ENCODE measurements at regions not wholly inside any gene's neighbourhood (a gene's known extent, or its start where the extent isn't known, plus 50 kb on each side); places are given as distances from the start of the nearest gene placed in this dataset.
"Not testable (repeated sequence)": the region's sequence is repeated elsewhere in the genome, so short reads cannot be mapped to it uniquely, and the experiment has no call there.

DNA sequence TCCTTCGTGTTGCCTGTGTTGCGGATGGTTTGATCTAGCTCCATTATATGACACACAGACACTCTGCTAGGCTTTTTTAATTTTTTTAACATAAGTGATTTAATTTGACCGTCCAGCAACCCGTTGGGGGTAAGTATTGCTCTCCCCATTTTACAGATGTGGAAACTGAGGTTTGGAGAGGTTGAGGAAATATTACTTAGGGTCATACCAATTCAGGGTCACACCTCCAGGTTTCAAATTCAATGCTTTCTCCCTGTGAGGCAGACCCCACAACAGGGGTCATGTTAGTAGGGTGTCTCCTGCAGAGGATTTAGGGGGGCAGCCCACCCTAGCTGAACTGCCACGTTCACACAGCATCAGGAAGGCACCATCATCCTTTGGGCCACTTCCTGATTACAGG lies 179.4 kb downstream of the COPRS start:
- no peaks in the 10 kb centered on the region for H3K9me3 Mint-ChIP-seq (ENCODE audit: unreplicated experiment)
- H3K27me3 Mint-ChIP-seq (ENCODE audit: unreplicated experiment): no peaks in the 10 kb centered on the region
- H3K4me1 Mint-ChIP-seq (ENCODE audit: unreplicated experiment): peaks cover 20% of the 10 kb centered on the region
- no peaks in the 10 kb centered on the region for H3K36me3 Mint-ChIP-seq (ENCODE audit: low read depth, unreplicated experiment)
- no peak overlapping the region for H3K27ac Mint-ChIP-seq (ENCODE audit: unreplicated experiment)
- TF ChIP-seq, protein P1, sequence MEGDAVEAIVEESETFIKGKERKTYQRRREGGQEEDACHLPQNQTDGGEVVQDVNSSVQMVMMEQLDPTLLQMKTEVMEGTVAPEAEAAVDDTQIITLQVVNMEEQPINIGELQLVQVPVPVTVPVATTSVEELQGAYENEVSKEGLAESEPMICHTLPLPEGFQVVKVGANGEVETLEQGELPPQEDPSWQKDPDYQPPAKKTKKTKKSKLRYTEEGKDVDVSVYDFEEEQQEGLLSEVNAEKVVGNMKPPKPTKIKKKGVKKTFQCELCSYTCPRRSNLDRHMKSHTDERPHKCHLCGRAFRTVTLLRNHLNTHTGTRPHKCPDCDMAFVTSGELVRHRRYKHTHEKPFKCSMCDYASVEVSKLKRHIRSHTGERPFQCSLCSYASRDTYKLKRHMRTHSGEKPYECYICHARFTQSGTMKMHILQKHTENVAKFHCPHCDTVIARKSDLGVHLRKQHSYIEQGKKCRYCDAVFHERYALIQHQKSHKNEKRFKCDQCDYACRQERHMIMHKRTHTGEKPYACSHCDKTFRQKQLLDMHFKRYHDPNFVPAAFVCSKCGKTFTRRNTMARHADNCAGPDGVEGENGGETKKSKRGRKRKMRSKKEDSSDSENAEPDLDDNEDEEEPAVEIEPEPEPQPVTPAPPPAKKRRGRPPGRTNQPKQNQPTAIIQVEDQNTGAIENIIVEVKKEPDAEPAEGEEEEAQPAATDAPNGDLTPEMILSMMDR (IDR thresholded peaks at IDR 0.05; ENCODE audit: unreplicated experiment): no peak
- H3K4me3 Mint-ChIP-seq (ENCODE audit: unreplicated experiment): no peak overlapping the region
- DNase-seq (ENCODE audit: low spot score): no peak

DNA sequence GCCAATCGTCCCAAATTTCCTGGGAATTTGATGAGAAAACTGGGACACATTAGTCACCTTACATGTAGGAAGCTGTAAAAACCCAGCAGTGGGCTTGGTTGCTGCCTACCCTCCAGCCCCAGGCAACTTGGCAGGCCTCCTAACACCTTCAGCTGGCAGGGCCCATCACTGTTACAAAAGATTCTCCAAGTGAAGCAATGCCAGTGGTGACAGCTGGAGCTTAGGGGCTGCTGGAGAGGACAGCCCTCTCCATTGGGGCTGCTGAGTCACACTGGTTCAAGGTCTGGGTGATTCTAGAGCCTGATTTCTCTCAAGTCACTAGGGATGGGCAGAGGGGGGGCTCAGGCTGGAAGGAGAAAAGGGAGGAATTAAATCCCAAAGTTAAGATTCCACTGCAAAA lies 180.6 kb downstream of the COPRS start:
- Mint-ChIP-seq H3K36me3 (ENCODE audit: low read depth, unreplicated experiment) (no peaks in the 10 kb centered on the region), H3K4me1 (ENCODE audit: unreplicated experiment) (peaks cover 20% of the 10 kb centered on the region), H3K27me3 (ENCODE audit: unreplicated experiment) (no peaks in the 10 kb centered on the region), H3K9me3 (ENCODE audit: unreplicated experiment) (no peaks in the 10 kb centered on the region), H3K4me3 (ENCODE audit: unreplicated experiment) (no peak overlapping the region), H3K27ac (ENCODE audit: unreplicated experiment) (no peak overlapping the region)
- TF ChIP-seq, protein P1 (IDR thresholded peaks at IDR 0.05; ENCODE audit: unreplicated experiment): no peak
- no peak for DNase-seq (ENCODE audit: low spot score)

DNA sequence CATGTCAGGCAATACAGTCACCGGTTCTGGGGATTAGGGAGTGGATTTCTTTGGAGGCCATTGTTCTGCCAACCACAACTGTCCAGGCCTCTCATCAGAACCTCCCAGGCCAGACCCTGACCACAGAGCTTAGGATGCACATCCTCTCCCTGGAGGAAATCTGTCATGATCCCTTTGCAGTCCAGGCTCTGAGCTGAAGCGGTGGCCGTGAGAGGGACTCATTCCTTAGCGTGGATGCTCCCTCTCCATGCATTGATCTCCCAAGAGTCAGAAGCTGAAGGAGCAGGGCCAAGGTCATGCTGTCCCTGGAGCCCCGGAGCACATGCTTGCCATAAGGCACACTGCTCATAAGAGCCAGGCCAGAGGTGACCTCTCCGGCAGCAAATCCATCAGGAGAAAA lies 181.4 kb downstream of the COPRS start:
- no peak overlapping the region for H3K4me3 Mint-ChIP-seq (ENCODE audit: unreplicated experiment)
- H3K27me3 Mint-ChIP-seq (ENCODE audit: unreplicated experiment): no peaks in the 10 kb centered on the region
- H3K27ac Mint-ChIP-seq (ENCODE audit: unreplicated experiment): no peak overlapping the region
- H3K4me1 Mint-ChIP-seq (ENCODE audit: unreplicated experiment): peaks cover 20% of the 10 kb centered on the region
- TF ChIP-seq, protein P1 (IDR thresholded peaks at IDR 0.05; ENCODE audit: unreplicated experiment): no peak
- no peak for DNase-seq (ENCODE audit: low spot score)
- H3K9me3 Mint-ChIP-seq (ENCODE audit: unreplicated experiment): no peaks in the 10 kb centered on the region
- H3K36me3 Mint-ChIP-seq (ENCODE audit: low read depth, unreplicated experiment): no peaks in the 10 kb centered on the region

DNA sequence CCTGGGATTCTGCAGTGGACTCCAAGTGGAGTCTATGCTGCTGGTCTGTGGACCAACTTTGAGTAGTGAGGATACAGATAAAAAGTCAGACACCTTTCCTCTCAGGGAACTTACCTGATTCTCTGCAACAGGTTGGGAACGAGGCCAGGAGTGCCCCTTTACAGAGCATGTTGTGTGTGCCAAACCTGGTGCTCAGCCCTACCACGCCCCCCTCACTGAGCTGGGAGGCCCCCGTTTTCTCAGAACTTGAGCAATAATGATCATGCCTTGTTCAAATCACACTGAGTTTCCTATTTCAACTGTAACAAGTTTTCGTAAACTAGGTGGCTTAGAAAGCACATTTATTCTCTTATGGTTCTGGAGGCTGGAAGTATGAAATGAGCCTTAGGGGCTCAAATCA lies 182.0 kb downstream of the COPRS start:
- no peak for DNase-seq (ENCODE audit: low spot score)

DNA sequence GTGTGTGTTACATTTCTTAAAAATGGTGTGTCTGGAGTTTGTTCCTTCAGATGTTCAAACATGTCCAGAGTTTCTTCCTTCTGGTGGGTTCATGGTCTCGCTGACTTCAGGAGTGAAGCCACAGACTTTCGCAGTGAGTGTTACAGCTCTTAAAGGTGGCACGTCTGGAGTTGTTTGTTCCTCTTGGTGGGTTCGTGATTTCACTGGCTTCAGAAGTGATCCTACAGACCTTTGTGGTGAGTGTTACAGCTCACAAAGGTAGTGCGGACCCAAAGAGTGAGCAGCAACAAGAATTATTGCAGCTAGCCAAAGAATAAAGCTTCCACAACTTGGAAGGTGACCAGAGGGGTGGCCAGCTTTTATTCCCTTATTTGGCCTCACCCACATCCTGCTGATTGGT lies 183.7 kb downstream of the COPRS start:
- not testable (repeated sequence) for H3K9me3 Mint-ChIP-seq (ENCODE audit: unreplicated experiment); H3K4me3 Mint-ChIP-seq (ENCODE audit: unreplicated experiment); H3K27ac Mint-ChIP-seq (ENCODE audit: unreplicated experiment); H3K27me3 Mint-ChIP-seq (ENCODE audit: unreplicated experiment); H3K36me3 Mint-ChIP-seq (ENCODE audit: low read depth, unreplicated experiment); DNase-seq (ENCODE audit: low spot score)
- peaks cover 20% of the 10 kb centered on the region for H3K4me1 Mint-ChIP-seq (ENCODE audit: unreplicated experiment)

More for the DNA sequence above, 182.0 kb downstream of the COPRS start:
- Mint-ChIP-seq H3K36me3 (ENCODE audit: low read depth, unreplicated experiment) (no peaks in the 10 kb centered on the region), H3K27ac (ENCODE audit: unreplicated experiment) (no peak overlapping the region), H3K4me1 (ENCODE audit: unreplicated experiment) (peaks cover 20% of the 10 kb centered on the region), H3K9me3 (ENCODE audit: unreplicated experiment) (no peaks in the 10 kb centered on the region), H3K4me3 (ENCODE audit: unreplicated experiment) (no peak overlapping the region), H3K27me3 (ENCODE audit: unreplicated experiment) (no peaks in the 10 kb centered on the region)
- TF ChIP-seq, protein P1 (IDR thresholded peaks at IDR 0.05; ENCODE audit: unreplicated experiment): no peak
